ENCODE measurements at regions not wholly inside any gene's neighbourhood (a gene's known extent, or its start where the extent isn't known, plus 50 kb on each side); places are given as distances from the start of the nearest gene placed in this dataset.
"Not testable (repeated sequence)": the region's sequence is repeated elsewhere in the genome, so short reads cannot be mapped to it uniquely, and the experiment has no call there.

GRCh38 chr1:221284028-221284427 lies 404.8 kb downstream of the HLX start:
- no peak overlapping the region for H2AFZ ChIP-seq (ENCODE audit: insufficient read depth, low read depth, low read length, poor library complexity, severe bottlenecking)
- no peak overlapping the region for H3K27ac Mint-ChIP-seq
- DNase-seq, result no peak
- no peak overlapping the region for H3K9ac ChIP-seq (ENCODE audit: insufficient read depth, low read length, poor library complexity, severe bottlenecking)
- peaks cover 0 to 4% (median 0%) of the 10 kb centered on the region in 3 donors for H3K27me3 Mint-ChIP-seq (ENCODE audit: low read depth in 3 of 3)
- H3K36me3 ChIP-seq (replicated peaks in 1 of 2; ENCODE audit: control insufficient read depth in 1 of 2, insufficient read depth in 2 of 2, low read length in 2 of 2), result no peaks in the 10 kb centered on the region
- TF ChIP-seq, protein P1, sequence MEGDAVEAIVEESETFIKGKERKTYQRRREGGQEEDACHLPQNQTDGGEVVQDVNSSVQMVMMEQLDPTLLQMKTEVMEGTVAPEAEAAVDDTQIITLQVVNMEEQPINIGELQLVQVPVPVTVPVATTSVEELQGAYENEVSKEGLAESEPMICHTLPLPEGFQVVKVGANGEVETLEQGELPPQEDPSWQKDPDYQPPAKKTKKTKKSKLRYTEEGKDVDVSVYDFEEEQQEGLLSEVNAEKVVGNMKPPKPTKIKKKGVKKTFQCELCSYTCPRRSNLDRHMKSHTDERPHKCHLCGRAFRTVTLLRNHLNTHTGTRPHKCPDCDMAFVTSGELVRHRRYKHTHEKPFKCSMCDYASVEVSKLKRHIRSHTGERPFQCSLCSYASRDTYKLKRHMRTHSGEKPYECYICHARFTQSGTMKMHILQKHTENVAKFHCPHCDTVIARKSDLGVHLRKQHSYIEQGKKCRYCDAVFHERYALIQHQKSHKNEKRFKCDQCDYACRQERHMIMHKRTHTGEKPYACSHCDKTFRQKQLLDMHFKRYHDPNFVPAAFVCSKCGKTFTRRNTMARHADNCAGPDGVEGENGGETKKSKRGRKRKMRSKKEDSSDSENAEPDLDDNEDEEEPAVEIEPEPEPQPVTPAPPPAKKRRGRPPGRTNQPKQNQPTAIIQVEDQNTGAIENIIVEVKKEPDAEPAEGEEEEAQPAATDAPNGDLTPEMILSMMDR (IDR thresholded peaks at IDR 0.05), result no peak
- H3K4me3 ChIP-seq (replicated peaks in 1 of 3; ENCODE audit: low read depth in 2 of 3, low read length in 3 of 3), result no peak overlapping the region
- no peaks in the 10 kb centered on the region for H3K4me1 Mint-ChIP-seq
- no peak overlapping the region for H3K4me2 ChIP-seq (replicated peaks; ENCODE audit: extremely low read depth, low read length, poor library complexity, severe bottlenecking)
- no peaks in the 10 kb centered on the region for H3K9me3 ChIP-seq (replicated peaks in 1 of 2; ENCODE audit: control insufficient read depth in 1 of 2, insufficient read depth in 1 of 2, low read length in 2 of 2)
- no peaks in the 10 kb centered on the region for H4K20me1 ChIP-seq (ENCODE audit: insufficient read depth, low read length)
- H3K27ac ChIP-seq (ENCODE audit: low read depth in 1 of 2, low read length in 2 of 2), result no peak overlapping the region
- no peaks in the 10 kb centered on the region for H3K79me2 ChIP-seq (ENCODE audit: insufficient read depth, low read length)
- WGBS (ENCODE audit: insufficient coverage), result no CpG with 5 or more reads among the region's 1 CpG
- no peaks in the 10 kb centered on the region for H3K36me3 Mint-ChIP-seq
- no peaks in the 10 kb centered on the region for H3K27me3 ChIP-seq (ENCODE audit: control insufficient read depth in 2 of 2, insufficient read depth in 2 of 2, low read length in 2 of 2)
- H3K4me1 ChIP-seq (ENCODE audit: control insufficient read depth in 1 of 2, insufficient read depth in 2 of 2, low read length in 2 of 2), result no peaks in the 10 kb centered on the region
- intact Hi-C loops (cut with micrococcal nuclease), result no loop called here
- no peak overlapping the region for H3K4me3 Mint-ChIP-seq
- peaks cover 0 to 11% (median 3%) of the 10 kb centered on the region in 7 donors for H3K9me3 Mint-ChIP-seq

GRCh38 chr1:221284991-221285390 lies 405.7 kb downstream of the HLX start:
- H4K20me1 ChIP-seq (ENCODE audit: insufficient read depth, low read length); H3K27me3 Mint-ChIP-seq (ENCODE audit: low read depth in 3 of 3); H3K36me3 ChIP-seq (replicated peaks in 1 of 2; ENCODE audit: control insufficient read depth in 1 of 2, insufficient read depth in 2 of 2, low read length in 2 of 2); DNase-seq; H3K4me3 ChIP-seq (replicated peaks in 1 of 3; ENCODE audit: low read depth in 2 of 3, low read length in 3 of 3); H3K4me3 Mint-ChIP-seq; H3K9me3 Mint-ChIP-seq; H3K4me1 ChIP-seq (ENCODE audit: control insufficient read depth in 1 of 2, insufficient read depth in 2 of 2, low read length in 2 of 2); H3K36me3 Mint-ChIP-seq; H3K27ac Mint-ChIP-seq; H3K27ac ChIP-seq (ENCODE audit: low read depth in 1 of 2, low read length in 2 of 2); H3K9ac ChIP-seq (ENCODE audit: insufficient read depth, low read length, poor library complexity, severe bottlenecking); H3K9me3 ChIP-seq (replicated peaks in 1 of 2; ENCODE audit: control insufficient read depth in 1 of 2, insufficient read depth in 1 of 2, low read length in 2 of 2); intact Hi-C loops (cut with micrococcal nuclease); H3K4me1 Mint-ChIP-seq; H3K79me2 ChIP-seq (ENCODE audit: insufficient read depth, low read length); H3K27me3 ChIP-seq (ENCODE audit: control insufficient read depth in 2 of 2, insufficient read depth in 2 of 2, low read length in 2 of 2); H2AFZ ChIP-seq (ENCODE audit: insufficient read depth, low read depth, low read length, poor library complexity, severe bottlenecking); H3K4me2 ChIP-seq (replicated peaks; ENCODE audit: extremely low read depth, low read length, poor library complexity, severe bottlenecking): not testable (repeated sequence)
- WGBS (ENCODE audit: insufficient coverage), result 95% methylated on average over 4 of the region's 14 CpGs

DNA sequence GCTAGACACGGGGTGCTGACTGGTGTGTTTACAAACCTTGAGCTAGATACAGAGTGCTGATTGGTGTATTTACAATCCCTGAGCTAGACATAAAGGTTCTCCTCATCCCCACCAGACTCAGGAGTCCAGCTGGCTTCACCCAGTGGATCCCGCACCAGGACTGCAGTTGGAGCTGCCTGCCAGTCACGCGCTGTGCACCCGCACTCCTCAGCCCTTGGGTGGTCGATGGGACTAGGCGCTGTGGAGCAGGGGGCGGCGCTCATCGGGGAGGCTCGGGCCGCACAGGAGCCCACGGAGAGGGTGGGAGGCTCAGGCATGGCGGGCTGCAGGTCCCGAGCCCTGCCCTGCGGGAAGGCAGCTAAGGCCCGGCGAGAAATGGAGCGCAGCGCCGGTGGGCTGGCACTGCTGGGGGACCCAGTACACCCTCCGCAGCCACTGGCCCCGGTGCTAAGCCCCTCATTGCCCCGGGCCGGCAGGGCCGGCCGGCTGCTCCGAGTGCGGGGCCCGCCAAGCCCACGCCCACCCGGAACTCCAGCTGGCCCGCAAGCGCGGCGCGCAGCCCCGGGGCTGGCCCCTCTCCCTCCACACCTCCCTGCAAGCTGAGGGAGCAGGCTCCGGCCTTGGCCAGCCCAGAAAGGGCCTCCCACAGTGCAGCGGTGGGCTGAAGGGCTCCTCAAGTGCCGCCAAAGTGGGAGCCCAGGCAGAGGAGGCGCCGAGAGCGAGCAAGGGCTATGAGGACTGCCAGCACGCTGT lies 406.4 kb downstream of the HLX start:
- not testable (repeated sequence) for H3K27ac ChIP-seq (ENCODE audit: low read depth in 1 of 2, low read length in 2 of 2); H3K36me3 Mint-ChIP-seq; H3K27ac Mint-ChIP-seq

More for the DNA sequence above, 406.4 kb downstream of the HLX start:
- H3K9me3 ChIP-seq (replicated peaks in 1 of 2; ENCODE audit: control insufficient read depth in 1 of 2, insufficient read depth in 1 of 2, low read length in 2 of 2); H3K4me1 Mint-ChIP-seq; intact Hi-C loops (cut with micrococcal nuclease); H4K20me1 ChIP-seq (ENCODE audit: insufficient read depth, low read length); H3K27me3 ChIP-seq (ENCODE audit: control insufficient read depth in 2 of 2, insufficient read depth in 2 of 2, low read length in 2 of 2); H2AFZ ChIP-seq (ENCODE audit: insufficient read depth, low read depth, low read length, poor library complexity, severe bottlenecking); DNase-seq; H3K9ac ChIP-seq (ENCODE audit: insufficient read depth, low read length, poor library complexity, severe bottlenecking); H3K79me2 ChIP-seq (ENCODE audit: insufficient read depth, low read length); H3K4me3 ChIP-seq (replicated peaks in 1 of 3; ENCODE audit: low read depth in 2 of 3, low read length in 3 of 3); H3K27me3 Mint-ChIP-seq (ENCODE audit: low read depth in 3 of 3); H3K9me3 Mint-ChIP-seq; H3K4me3 Mint-ChIP-seq; H3K4me2 ChIP-seq (replicated peaks; ENCODE audit: extremely low read depth, low read length, poor library complexity, severe bottlenecking); H3K36me3 ChIP-seq (replicated peaks in 1 of 2; ENCODE audit: control insufficient read depth in 1 of 2, insufficient read depth in 2 of 2, low read length in 2 of 2); H3K4me1 ChIP-seq (ENCODE audit: control insufficient read depth in 1 of 2, insufficient read depth in 2 of 2, low read length in 2 of 2): not testable (repeated sequence)
- 98% methylated on average over 36 of the region's 45 CpGs for WGBS (ENCODE audit: insufficient coverage)

Data from CD14-positive monocyte (primary cell).